NB4 (cell line): ENCODE measurements at regions not wholly inside any gene's neighbourhood (a gene's known extent, or its start where the extent isn't known, plus 50 kb on each side); places are given as distances from the start of the nearest gene placed in this dataset.

Experiments
- DNase-seq: peaks from one replicate; pipeline ENCODE4 v3.0.0; 2010; ENCODE audit warnings: low read depth
- H3K4me3 ChIP-seq: one replicate; pipeline ENCODE4 v1.5.1; 2011; ENCODE audit warnings: mild to moderate bottlenecking, low read depth, low read length, moderate library complexity
- CTCF ChIP-seq: IDR thresholded peaks from one replicate; pipeline ENCODE4 v1.5.1; 2012; ENCODE audit warnings: low read depth, low read length
- MAX ChIP-seq: IDR thresholded peaks from 2 replicates; pipeline ENCODE4 v1.6.1; 2011; ENCODE audit warnings: low read depth, low read length
- MYC ChIP-seq: IDR thresholded peaks from 2 replicates; pipeline ENCODE4 v1.6.1; 2011; ENCODE audit warnings: low read depth, low read length
- POLR2A ChIP-seq: IDR thresholded peaks from 2 replicates; pipeline ENCODE4 v1.6.1; 2011; ENCODE audit warnings: mild to moderate bottlenecking; ENCODE audit not compliant: insufficient read length; ENCODE audit errors: extremely low read depth

DNA sequence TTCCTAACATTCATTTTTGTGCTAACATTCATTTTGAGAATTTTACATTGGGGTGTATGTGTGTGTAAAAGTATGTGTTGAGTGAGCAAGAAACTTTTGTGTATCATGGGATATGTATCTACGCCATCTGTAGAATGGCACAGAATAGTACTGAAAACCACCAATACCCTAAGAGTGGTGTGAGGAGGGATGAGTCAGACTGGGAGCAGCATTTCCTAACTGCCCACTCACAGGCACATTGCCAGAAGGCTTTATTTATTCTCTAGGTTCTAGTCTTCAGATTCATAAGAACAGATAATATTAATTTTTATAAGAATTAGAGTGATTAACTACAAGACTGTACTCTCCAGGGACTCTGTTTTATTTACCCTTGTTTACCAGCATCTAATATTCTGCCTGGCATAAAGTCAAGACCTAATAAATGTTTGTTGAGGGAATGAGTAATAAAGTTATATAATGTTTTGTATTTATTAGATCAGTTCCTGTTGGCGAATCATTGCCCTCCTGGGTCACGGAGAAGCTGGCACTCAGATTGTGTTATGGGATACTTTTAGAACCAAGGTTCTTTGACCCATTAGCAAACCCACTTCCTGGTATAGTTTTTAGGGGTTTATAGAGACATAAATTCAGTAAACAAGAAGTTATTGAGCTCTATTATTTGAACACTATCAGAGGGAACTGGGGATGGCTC, 159.1 kb upstream of the PPP2R2B start:
- no peak overlapping the region for H3K4me3 ChIP-seq
- DNase-seq, result peak; percentile 5
- no peak for TF ChIP-seq MYC
- TF ChIP-seq MAX, result no peak
- no peak for TF ChIP-seq POLR2A

DNA sequence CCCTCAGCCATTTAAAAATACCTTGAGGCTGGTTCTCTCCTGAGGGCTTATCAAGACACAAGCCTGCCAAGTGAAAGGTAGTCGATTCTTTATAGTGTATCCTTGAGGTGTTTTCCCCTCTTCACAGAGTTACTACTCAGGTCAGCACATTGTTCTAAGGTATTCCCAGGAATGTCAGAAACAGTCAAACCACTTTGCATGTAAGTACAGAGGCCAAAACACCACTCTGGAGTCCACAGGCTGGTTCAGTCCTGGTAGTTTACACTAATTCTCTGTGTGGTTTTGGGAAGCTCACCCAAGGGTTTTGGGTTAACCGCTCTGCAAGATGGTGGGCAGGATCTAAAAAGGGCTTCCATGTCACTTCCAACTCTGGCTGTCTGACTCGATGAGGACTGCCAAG, 162.3 kb upstream of the PPP2R2B start:
- no peak for TF ChIP-seq POLR2A
- no peak for TF ChIP-seq CTCF
- TF ChIP-seq MAX, result no peak
- TF ChIP-seq MYC, result no peak
- no peak for DNase-seq
- H3K4me3 ChIP-seq, result no peak overlapping the region

- no peak for DNase-seq
- no peak for TF ChIP-seq MYC
- no peak for TF ChIP-seq POLR2A
- no peak for TF ChIP-seq MAX
- no peak for TF ChIP-seq CTCF
- H3K4me3 ChIP-seq, result no peak overlapping the region
Observed at GRCh38 chr5:147044572-147045273, 166.2 kb upstream of the PPP2R2B start.

GRCh38 chr5:147045290-147045689, 166.7 kb upstream of the PPP2R2B start:
- H3K4me3 ChIP-seq, result no peak overlapping the region
- DNase-seq, result no peak
- TF ChIP-seq CTCF, result no peak
- no peak for TF ChIP-seq MAX
- TF ChIP-seq MYC, result no peak
- TF ChIP-seq POLR2A, result no peak

- TF ChIP-seq MYC (no peak), POLR2A (no peak), MAX (no peak), CTCF (no peak)
- no peak for DNase-seq
Observed at GRCh38 chr5:147046281-147046680, 167.7 kb upstream of the PPP2R2B start.

GRCh38 chr5:147046894-147047293, 168.3 kb upstream of the PPP2R2B start:
- no peak overlapping the region for H3K4me3 ChIP-seq
- no peak for DNase-seq
- TF ChIP-seq CTCF, result no peak
- TF ChIP-seq POLR2A, result no peak
- no peak for TF ChIP-seq MYC
- no peak for TF ChIP-seq MAX

More at GRCh38 chr5:147046281-147046680, 167.7 kb upstream of the PPP2R2B start:
- H3K4me3 ChIP-seq, result no peak overlapping the region
